H9 (cell line): ENCODE measurements at regions not wholly inside any gene's neighbourhood (a gene's known extent, or its start where the extent isn't known, plus 50 kb on each side); places are given as distances from the start of the nearest gene placed in this dataset.

Experiments
- DNase-seq: peaks from one replicate; pipeline ENCODE4 v3.0.0-alpha.2; 2017
- H2AFZ ChIP-seq: one replicate; pipeline ENCODE4 v1.6.1; 2013; ENCODE audit warnings: mild to moderate bottlenecking, low read length, control low read depth, moderate library complexity
- H2AK5ac ChIP-seq: 2 replicates; pipeline ENCODE4 v1.6.1; 2013; ENCODE audit warnings: low read length, control low read depth, mixed read lengths; ENCODE audit not compliant: insufficient read length
- H2BK120ac ChIP-seq: one replicate; pipeline ENCODE4 v1.6.1; 2013; ENCODE audit warnings: low read depth, mild to moderate bottlenecking, low read length, control low read depth, inconsistent platforms; ENCODE audit not compliant: poor library complexity, severe bottlenecking
- H2BK12ac ChIP-seq: 2 replicates; pipeline ENCODE4 v1.6.1; 2013; ENCODE audit warnings: low read length, control low read depth, mixed read lengths, low read depth; ENCODE audit not compliant: insufficient read length
- H2BK15ac ChIP-seq: 2 replicates; pipeline ENCODE4 v1.6.1; 2013; ENCODE audit warnings: low read depth, low read length, control low read depth
- H2BK20ac ChIP-seq: one replicate; pipeline ENCODE4 v1.6.1; 2013; ENCODE audit warnings: low read depth, mild to moderate bottlenecking, low read length, control low read depth, inconsistent platforms; ENCODE audit not compliant: poor library complexity, severe bottlenecking
- H2BK5ac ChIP-seq: 2 replicates; pipeline ENCODE4 v1.6.1; 2013; ENCODE audit warnings: low read length, control low read depth, mixed read lengths; ENCODE audit not compliant: insufficient read length
- H3K14ac ChIP-seq: 2 replicates; pipeline ENCODE4 v1.6.1; 2013; ENCODE audit warnings: low read length, control low read depth; ENCODE audit not compliant: insufficient read depth
- H3K18ac ChIP-seq: 2 replicates; pipeline ENCODE4 v1.6.1; 2013; ENCODE audit warnings: low read depth, mild to moderate bottlenecking, mixed read lengths, low read length, control low read depth; ENCODE audit not compliant: insufficient read length
- H3K23ac ChIP-seq: 2 replicates; pipeline ENCODE4 v1.6.1; 2013; ENCODE audit warnings: low read length, control low read depth, mixed read lengths, low read depth; ENCODE audit not compliant: insufficient read length
- H3K23me2 ChIP-seq: 2 replicates; pipeline ENCODE4 v1.6.1; 2013; ENCODE audit warnings: low read depth, mild to moderate bottlenecking, mixed read lengths, low read length, control low read depth; ENCODE audit not compliant: insufficient read length, poor library complexity, severe bottlenecking
- H3K27ac ChIP-seq: 2 replicates; pipeline ENCODE4 v1.5.1; 2013; ENCODE audit warnings: low read length, control low read depth, mixed read lengths, low read depth; ENCODE audit not compliant: insufficient read length
- H3K27me3 ChIP-seq: 2 replicates; pipeline ENCODE4 v1.6.1; 2013; ENCODE audit warnings: low read length, control low read depth, inconsistent platforms; ENCODE audit not compliant: insufficient read depth
- H3K4ac ChIP-seq: 2 replicates; pipeline ENCODE4 v1.6.1; 2013; ENCODE audit warnings: low read depth, mild to moderate bottlenecking, control low read depth, inconsistent platforms, low read length, moderate library complexity
- H3K4me1 ChIP-seq: 2 replicates; pipeline ENCODE4 v1.6.1; 2013; ENCODE audit warnings: low read length, control low read depth, inconsistent platforms; ENCODE audit not compliant: insufficient read depth
- H3K4me2 ChIP-seq: 2 replicates; pipeline ENCODE4 v1.6.1; 2013; ENCODE audit warnings: low read length, control low read depth, mixed read lengths; ENCODE audit not compliant: insufficient read length, insufficient read depth
- H3K56ac ChIP-seq: 2 replicates; pipeline ENCODE4 v1.6.1; 2013; ENCODE audit warnings: low read depth, mild to moderate bottlenecking, mixed read lengths, low read length, control low read depth; ENCODE audit not compliant: insufficient read length
- H3K79me1 ChIP-seq: 2 replicates; pipeline ENCODE4 v1.6.1; 2013; ENCODE audit warnings: low read depth, mild to moderate bottlenecking, moderate library complexity, low read length, control low read depth, inconsistent platforms; ENCODE audit not compliant: insufficient read depth, poor library complexity, severe bottlenecking
- H3K79me2 ChIP-seq: 2 replicates; pipeline ENCODE4 v1.6.1; 2013; ENCODE audit warnings: low read length, control low read depth, inconsistent platforms; ENCODE audit not compliant: insufficient read depth
- H3K9ac ChIP-seq: 2 replicates; pipeline ENCODE4 v1.6.1; 2013; ENCODE audit warnings: low read length, control low read depth, mixed read lengths; ENCODE audit not compliant: insufficient read length; ENCODE audit errors: extremely low read depth
- H3K9me3 ChIP-seq: one replicate; pipeline ENCODE4 v1.6.1; 2013; ENCODE audit warnings: low read depth, low read length, inconsistent platforms; ENCODE audit not compliant: control insufficient read depth
- H3T11ph ChIP-seq: one replicate; pipeline ENCODE4 v1.6.1; 2013; ENCODE audit warnings: mild to moderate bottlenecking, low read length, control low read depth, inconsistent platforms
- H4K20me1 ChIP-seq: one replicate; pipeline ENCODE4 v1.6.1; 2013; ENCODE audit not compliant: control insufficient read depth, insufficient read length, insufficient read depth
- H4K5ac ChIP-seq: 2 replicates; pipeline ENCODE4 v1.6.1; 2013; ENCODE audit warnings: low read depth, mild to moderate bottlenecking, mixed read lengths, low read length, control low read depth; ENCODE audit not compliant: insufficient read length
- H4K8ac ChIP-seq: replicated peaks from 2 replicates; pipeline ENCODE4 v1.6.1; 2013; ENCODE audit warnings: low read length, control low read depth, mixed read lengths, low read depth; ENCODE audit not compliant: insufficient read length
- H4K91ac ChIP-seq: 2 replicates; pipeline ENCODE4 v1.6.1; 2013; ENCODE audit warnings: low read depth, mild to moderate bottlenecking, moderate library complexity, mixed read lengths, low read length, control low read depth; ENCODE audit not compliant: insufficient read length
- H3K27ac Mint-ChIP-seq, 3 experiments: 2 replicates in 2 of 3; 3 replicates in 1 of 3; pipeline ENCODE4 v1.8.0; 2020 to 2021; ENCODE audit warnings: mixed read lengths in 3 of 3, mild to moderate bottlenecking in 1 of 3, moderate library complexity in 1 of 3
- H3K27me3 Mint-ChIP-seq: 2 replicates; pipeline ENCODE4 v1.8.0; 2021; ENCODE audit warnings: low read depth, mild to moderate bottlenecking, moderate library complexity, mixed read lengths
- H3K36me3 Mint-ChIP-seq, 3 experiments: 2 replicates in 2 of 3; 3 replicates in 1 of 3; pipeline ENCODE4 v1.8.0; 2020 to 2021; ENCODE audit warnings: low read depth in 3 of 3, mixed read lengths in 3 of 3; ENCODE audit not compliant: insufficient read depth in 1 of 3
- H3K4me1 Mint-ChIP-seq, 2 experiments: 2 replicates each; pipeline ENCODE4 v1.8.0; 2020; ENCODE audit warnings: mixed read lengths in 2 of 2
- H3K4me3 Mint-ChIP-seq, 2 experiments: 2 replicates in 1 of 2; 3 replicates in 1 of 2; pipeline ENCODE4 v1.8.0; 2020 to 2021; ENCODE audit warnings: mild to moderate bottlenecking in 2 of 2, mixed read lengths in 2 of 2, moderate library complexity in 1 of 2
- H3K9me3 Mint-ChIP-seq, 2 experiments: 2 replicates in 1 of 2; 3 replicates in 1 of 2; pipeline ENCODE4 v1.8.0; 2020; ENCODE audit warnings: mild to moderate bottlenecking in 2 of 2, mixed read lengths in 2 of 2, moderate library complexity in 1 of 2
- WGBS: extraction: QIAGEN DNeasy Blood & Tissue Kit; methylation state at CpG from one replicate; pipeline ENCODE4 v1.1.7; 2013; ENCODE audit warnings: missing lambda C conversion rate, low lambda C conversion rate, mixed read lengths; ENCODE audit not compliant: insufficient read length; ENCODE audit errors: extremely low coverage; 5-methylcytosine and 5-hydroxymethylcytosine counted together
- TF ChIP-seq, protein P1 (sequence below): fragments of 200-600 bp; sonication (generic); conservative IDR thresholded peaks from 3 replicates; pipeline ENCODE4 v1.8.0; 2021; ENCODE audit warnings: antibody characterized with exemption, mild to moderate bottlenecking

DNA sequence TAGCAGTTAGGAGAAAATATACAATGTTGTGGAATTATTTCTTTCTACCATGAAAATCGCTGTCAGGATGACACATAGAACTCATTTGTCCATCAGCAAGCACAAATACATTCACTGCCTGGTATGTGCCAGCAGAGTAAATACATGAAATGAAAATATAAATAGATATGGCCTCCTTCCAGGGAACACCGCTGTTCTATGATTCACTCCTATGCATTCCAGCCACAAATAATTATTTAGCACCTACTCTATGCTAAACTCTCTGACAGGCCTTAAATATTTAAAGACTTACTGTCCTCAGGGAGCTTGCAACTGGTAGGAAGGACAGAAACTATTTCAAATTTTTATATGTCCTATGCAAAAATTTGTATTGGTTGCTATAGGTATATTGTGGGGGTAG is 975.0 kb upstream of the NCAM2 start:
- no peak overlapping the region for H3K4ac ChIP-seq
- H3K23ac ChIP-seq, result no peak overlapping the region
- no peaks in the 10 kb centered on the region for H3K9me3 ChIP-seq
- no peak overlapping the region for H3K56ac ChIP-seq
- TF ChIP-seq, protein P1, sequence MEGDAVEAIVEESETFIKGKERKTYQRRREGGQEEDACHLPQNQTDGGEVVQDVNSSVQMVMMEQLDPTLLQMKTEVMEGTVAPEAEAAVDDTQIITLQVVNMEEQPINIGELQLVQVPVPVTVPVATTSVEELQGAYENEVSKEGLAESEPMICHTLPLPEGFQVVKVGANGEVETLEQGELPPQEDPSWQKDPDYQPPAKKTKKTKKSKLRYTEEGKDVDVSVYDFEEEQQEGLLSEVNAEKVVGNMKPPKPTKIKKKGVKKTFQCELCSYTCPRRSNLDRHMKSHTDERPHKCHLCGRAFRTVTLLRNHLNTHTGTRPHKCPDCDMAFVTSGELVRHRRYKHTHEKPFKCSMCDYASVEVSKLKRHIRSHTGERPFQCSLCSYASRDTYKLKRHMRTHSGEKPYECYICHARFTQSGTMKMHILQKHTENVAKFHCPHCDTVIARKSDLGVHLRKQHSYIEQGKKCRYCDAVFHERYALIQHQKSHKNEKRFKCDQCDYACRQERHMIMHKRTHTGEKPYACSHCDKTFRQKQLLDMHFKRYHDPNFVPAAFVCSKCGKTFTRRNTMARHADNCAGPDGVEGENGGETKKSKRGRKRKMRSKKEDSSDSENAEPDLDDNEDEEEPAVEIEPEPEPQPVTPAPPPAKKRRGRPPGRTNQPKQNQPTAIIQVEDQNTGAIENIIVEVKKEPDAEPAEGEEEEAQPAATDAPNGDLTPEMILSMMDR, result no peak
- H3K79me1 ChIP-seq, result no peaks in the 10 kb centered on the region
- H3K27ac ChIP-seq, result no peak overlapping the region
- no peak overlapping the region for H3K18ac ChIP-seq
- no peak overlapping the region for H2BK5ac ChIP-seq
- H4K8ac ChIP-seq, result no peak overlapping the region
- no peak overlapping the region for H3K4me2 ChIP-seq
- H3K4me1 Mint-ChIP-seq, result peaks cover 6 to 9% of the 10 kb centered on the region in 2 experiments
- H4K5ac ChIP-seq, result no peak overlapping the region
- DNase-seq, result no peak
- no peaks in the 10 kb centered on the region for H3K27me3 ChIP-seq
- no peak overlapping the region for H3K9ac ChIP-seq
- no peak overlapping the region for H2BK15ac ChIP-seq
- no peak overlapping the region for H3K4me3 Mint-ChIP-seq
- H3K9me3 Mint-ChIP-seq, result peaks cover 0 to 2% of the 10 kb centered on the region in 2 experiments; a peak in 2 of 5 replicates
- no peak overlapping the region for H2BK12ac ChIP-seq
- no CpG with 5 or more reads among the region's 2 CpGs for WGBS
- no peaks in the 10 kb centered on the region for H3K79me2 ChIP-seq
- H3K27me3 Mint-ChIP-seq, result no peaks in the 10 kb centered on the region
- no peak overlapping the region for H2AK5ac ChIP-seq
- H2BK120ac ChIP-seq, result no peak overlapping the region
- H3K27ac Mint-ChIP-seq, result no peak overlapping the region
- no peaks in the 10 kb centered on the region for H3K23me2 ChIP-seq
- no peak overlapping the region for H3T11ph ChIP-seq
- no peak overlapping the region for H4K91ac ChIP-seq
- no peaks in the 10 kb centered on the region for H4K20me1 ChIP-seq
- no peak overlapping the region for H3K14ac ChIP-seq
- no peak overlapping the region for H2AFZ ChIP-seq
- H2BK20ac ChIP-seq, result no peak overlapping the region
- H3K36me3 Mint-ChIP-seq, result peaks cover 2 to 11% (median 2%) of the 10 kb centered on the region in 3 experiments; a peak in 5 of 7 replicates
- no peaks in the 10 kb centered on the region for H3K4me1 ChIP-seq
